ENCODE measurements at regions not wholly inside any gene's neighbourhood (a gene's known extent, or its start where the extent isn't known, plus 50 kb on each side); places are given as distances from the start of the nearest gene placed in this dataset.
"Not testable (repeated sequence)": the region's sequence is repeated elsewhere in the genome, so short reads cannot be mapped to it uniquely, and the experiment has no call there.

DNA sequence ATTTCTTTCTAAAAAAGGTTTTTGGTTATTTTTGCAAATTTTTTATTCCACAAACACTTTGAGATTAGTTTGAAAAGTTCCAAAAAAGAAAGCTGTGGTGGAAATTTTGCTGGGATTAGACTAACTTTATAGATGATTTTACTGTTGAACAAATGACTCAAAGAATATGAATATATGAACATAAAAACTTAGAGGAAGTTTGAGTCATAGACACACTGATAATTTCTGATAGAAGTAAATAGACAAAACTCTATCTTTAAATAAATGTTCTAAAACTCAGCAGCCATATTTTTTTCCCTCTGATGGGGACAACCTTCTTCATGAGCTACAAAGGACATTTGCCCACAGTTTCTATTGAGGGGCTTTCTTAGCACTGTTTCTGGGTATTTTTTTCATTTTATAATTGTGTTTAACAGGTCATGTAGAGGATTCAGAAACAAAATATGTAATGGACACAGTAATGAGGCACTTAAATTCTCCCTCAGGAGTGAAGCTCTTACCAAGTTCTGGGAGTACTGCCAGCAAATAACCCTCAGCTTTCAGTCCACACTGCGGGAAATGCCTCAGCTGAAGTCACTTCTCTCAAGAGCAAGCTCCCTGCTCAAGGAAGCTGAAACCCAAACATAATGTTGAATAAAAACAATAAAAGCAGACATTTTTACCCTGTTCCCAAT is 157.6 kb downstream of the NFKBIZ start:
- TF ChIP-seq, protein P1, sequence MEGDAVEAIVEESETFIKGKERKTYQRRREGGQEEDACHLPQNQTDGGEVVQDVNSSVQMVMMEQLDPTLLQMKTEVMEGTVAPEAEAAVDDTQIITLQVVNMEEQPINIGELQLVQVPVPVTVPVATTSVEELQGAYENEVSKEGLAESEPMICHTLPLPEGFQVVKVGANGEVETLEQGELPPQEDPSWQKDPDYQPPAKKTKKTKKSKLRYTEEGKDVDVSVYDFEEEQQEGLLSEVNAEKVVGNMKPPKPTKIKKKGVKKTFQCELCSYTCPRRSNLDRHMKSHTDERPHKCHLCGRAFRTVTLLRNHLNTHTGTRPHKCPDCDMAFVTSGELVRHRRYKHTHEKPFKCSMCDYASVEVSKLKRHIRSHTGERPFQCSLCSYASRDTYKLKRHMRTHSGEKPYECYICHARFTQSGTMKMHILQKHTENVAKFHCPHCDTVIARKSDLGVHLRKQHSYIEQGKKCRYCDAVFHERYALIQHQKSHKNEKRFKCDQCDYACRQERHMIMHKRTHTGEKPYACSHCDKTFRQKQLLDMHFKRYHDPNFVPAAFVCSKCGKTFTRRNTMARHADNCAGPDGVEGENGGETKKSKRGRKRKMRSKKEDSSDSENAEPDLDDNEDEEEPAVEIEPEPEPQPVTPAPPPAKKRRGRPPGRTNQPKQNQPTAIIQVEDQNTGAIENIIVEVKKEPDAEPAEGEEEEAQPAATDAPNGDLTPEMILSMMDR (conservative IDR thresholded peaks at IDR 0.05; ENCODE audit: low read length), result no peak
- DNase-seq (ENCODE audit: low read depth), result peak; percentile 89
- H3K4me3 ChIP-seq (ENCODE audit: low read length), result no peak overlapping the region

DNA sequence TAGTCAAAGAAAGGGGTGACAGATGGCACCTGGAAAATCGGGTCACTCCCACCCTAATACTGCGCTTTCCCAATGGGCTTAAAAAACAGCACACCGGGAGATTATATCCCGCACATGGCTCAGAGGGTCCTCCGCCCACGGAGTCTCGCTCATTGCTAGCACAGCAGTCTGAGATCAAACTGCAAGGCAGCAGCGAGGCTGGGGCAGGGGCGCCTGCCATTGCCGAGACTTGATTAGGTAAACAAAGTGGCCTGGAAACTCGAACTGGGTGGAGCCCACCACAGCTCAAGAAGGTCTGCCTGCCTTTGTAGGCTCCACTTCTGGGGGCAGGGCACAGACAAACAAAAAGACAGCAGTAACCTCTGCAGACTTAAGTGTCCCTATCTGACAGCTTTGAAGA is 159.1 kb downstream of the NFKBIZ start:
- not testable (repeated sequence) for DNase-seq (ENCODE audit: low read depth); H3K4me3 ChIP-seq (ENCODE audit: low read length)

DNA sequence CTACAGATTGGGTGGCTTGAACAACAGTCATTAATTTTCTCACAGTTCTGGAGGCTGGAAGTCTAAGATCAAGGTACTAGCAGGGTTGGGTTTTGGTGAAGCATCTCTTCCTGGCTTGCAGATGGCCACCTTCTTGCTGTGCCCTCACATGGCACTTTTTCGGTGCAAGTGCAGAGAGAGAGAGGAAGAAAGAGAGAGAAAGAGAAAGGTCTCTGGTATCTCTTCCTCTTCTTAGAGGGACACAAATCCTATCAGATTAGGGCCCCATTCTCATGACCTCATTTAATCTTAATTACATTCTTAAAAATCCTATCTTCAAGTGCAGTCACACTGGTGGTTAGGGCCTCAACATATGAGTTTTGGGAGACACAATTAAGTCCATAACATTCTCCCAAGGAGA is 167.1 kb downstream of the NFKBIZ start:
- no peak overlapping the region for H3K4me3 ChIP-seq (ENCODE audit: low read length)
- DNase-seq (ENCODE audit: low read depth), result no peak
- TF ChIP-seq, protein P1 (conservative IDR thresholded peaks at IDR 0.05; ENCODE audit: low read length), result no peak

DNA sequence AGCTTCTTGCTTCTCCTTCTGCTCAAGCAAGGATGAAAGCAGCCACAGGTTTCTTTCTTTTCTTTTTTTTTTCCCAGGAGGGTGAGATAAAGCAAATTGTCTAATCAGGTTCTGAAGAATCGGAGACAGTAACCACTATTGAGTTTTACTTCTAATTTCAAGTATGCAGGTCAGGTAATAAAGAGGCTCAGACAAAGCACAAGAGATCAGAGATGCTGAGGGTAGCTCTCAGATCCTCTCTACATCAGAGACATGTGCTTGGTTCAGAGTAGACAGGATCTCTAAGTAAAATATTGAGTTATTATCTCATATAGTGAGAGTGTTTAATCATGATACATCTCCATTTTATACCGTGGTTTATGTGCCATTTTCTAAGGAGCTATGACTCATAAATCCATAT is 168.5 kb downstream of the NFKBIZ start:
- no peak for DNase-seq (ENCODE audit: low read depth)
- H3K4me3 ChIP-seq (ENCODE audit: low read length), result no peak overlapping the region
- TF ChIP-seq, protein P1 (conservative IDR thresholded peaks at IDR 0.05; ENCODE audit: low read length), result no peak

DNA sequence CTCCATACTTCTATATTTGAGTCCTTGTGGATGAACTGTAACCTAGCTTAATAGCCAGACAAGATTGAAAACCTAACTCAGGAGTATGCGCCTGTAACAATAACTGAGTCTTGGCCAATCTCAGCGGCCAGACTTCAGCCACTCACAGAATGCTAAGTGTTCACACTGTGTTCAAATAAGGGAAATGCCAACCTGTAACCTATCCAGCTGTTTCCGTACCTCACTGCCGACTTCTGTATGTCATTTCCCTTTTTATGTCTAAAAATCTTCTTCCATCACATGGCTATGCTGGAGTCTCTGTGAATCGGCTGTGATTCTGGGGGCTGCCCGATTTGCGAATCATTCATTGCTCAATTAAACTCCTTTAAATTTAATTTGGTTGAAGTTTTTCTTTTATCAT is 169.2 kb downstream of the NFKBIZ start:
- H3K4me3 ChIP-seq (ENCODE audit: low read length), result no peak overlapping the region
- no peak for DNase-seq (ENCODE audit: low read depth)

DNA sequence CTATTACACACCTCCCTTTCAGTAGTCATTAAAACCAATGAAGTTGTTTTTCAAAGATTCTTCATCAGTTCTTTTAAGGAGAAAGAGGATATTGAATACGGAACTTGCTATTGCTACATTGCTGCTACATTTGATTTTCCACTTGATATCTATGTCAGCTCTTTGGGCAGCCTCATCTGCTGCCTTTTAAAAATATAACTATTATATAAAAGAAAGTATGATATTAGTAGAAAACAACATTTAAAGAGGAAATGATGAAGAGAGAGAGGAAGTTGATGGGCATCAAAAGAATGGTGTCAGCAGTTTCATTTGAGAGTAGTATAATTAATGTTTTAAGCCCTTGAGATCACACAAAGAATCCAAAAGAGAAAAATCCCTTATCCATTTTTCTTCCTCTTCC is 171.4 kb downstream of the NFKBIZ start:
- DNase-seq (ENCODE audit: low read depth), result no peak
- no peak overlapping the region for H3K4me3 ChIP-seq (ENCODE audit: low read length)
- TF ChIP-seq, protein P1 (conservative IDR thresholded peaks at IDR 0.05; ENCODE audit: low read length), result no peak

More for the DNA sequence above, 169.2 kb downstream of the NFKBIZ start:
- TF ChIP-seq, protein P1 (conservative IDR thresholded peaks at IDR 0.05; ENCODE audit: low read length), result no peak

DNA sequence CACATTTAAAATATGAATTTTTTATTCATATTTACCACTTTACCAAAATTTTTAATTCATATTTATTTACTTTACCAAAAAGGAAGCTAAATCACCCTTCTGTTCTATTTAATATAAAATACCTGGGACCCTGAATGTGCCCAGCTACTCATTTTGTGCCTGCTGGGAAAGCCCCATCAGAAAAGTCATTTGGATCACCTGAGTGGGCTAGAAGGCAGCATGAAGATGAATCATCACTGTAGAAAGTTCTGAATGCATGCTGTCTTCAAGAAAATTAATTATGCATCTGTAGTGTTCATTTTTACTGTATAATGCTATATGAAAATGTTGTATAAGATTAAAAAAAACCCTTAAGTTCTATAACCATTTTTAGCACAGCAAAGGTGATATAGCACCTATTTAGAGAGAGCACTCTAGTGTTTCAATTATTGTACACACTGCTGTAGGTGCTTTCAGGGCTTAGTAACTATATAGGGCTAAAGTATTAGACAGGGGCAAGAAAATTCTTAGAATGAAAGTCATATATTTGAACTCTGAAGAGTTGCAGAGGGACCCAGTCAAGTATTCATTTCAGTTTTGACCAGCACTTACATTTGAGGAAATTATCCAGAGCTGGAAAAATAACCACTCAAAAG is 175.1 kb downstream of the NFKBIZ start:
- no peak for DNase-seq (ENCODE audit: low read depth)
- TF ChIP-seq, protein P1 (conservative IDR thresholded peaks at IDR 0.05; ENCODE audit: low read length), result no peak
- no peak overlapping the region for H3K4me3 ChIP-seq (ENCODE audit: low read length)

All from AG10803 (cell line).